H9 (cell line): ENCODE measurements at regions not wholly inside any gene's neighbourhood (a gene's known extent, or its start where the extent isn't known, plus 50 kb on each side); places are given as distances from the start of the nearest gene placed in this dataset.

ENCODE experiments used
- DNase-seq: peaks from one replicate; pipeline ENCODE4 v3.0.0-alpha.2; 2017
- H2AFZ ChIP-seq: one replicate; pipeline ENCODE4 v1.6.1; 2013; ENCODE audit warnings: mild to moderate bottlenecking, low read length, control low read depth, moderate library complexity
- H2AK5ac ChIP-seq: 2 replicates; pipeline ENCODE4 v1.6.1; 2013; ENCODE audit warnings: low read length, control low read depth, mixed read lengths; ENCODE audit not compliant: insufficient read length
- H2BK120ac ChIP-seq: one replicate; pipeline ENCODE4 v1.6.1; 2013; ENCODE audit warnings: low read depth, mild to moderate bottlenecking, low read length, control low read depth, inconsistent platforms; ENCODE audit not compliant: poor library complexity, severe bottlenecking
- H2BK12ac ChIP-seq: 2 replicates; pipeline ENCODE4 v1.6.1; 2013; ENCODE audit warnings: low read length, control low read depth, mixed read lengths, low read depth; ENCODE audit not compliant: insufficient read length
- H2BK15ac ChIP-seq: 2 replicates; pipeline ENCODE4 v1.6.1; 2013; ENCODE audit warnings: low read depth, low read length, control low read depth
- H2BK20ac ChIP-seq: one replicate; pipeline ENCODE4 v1.6.1; 2013; ENCODE audit warnings: low read depth, mild to moderate bottlenecking, low read length, control low read depth, inconsistent platforms; ENCODE audit not compliant: poor library complexity, severe bottlenecking
- H2BK5ac ChIP-seq: 2 replicates; pipeline ENCODE4 v1.6.1; 2013; ENCODE audit warnings: low read length, control low read depth, mixed read lengths; ENCODE audit not compliant: insufficient read length
- H3K14ac ChIP-seq: 2 replicates; pipeline ENCODE4 v1.6.1; 2013; ENCODE audit warnings: low read length, control low read depth; ENCODE audit not compliant: insufficient read depth
- H3K18ac ChIP-seq: 2 replicates; pipeline ENCODE4 v1.6.1; 2013; ENCODE audit warnings: low read depth, mild to moderate bottlenecking, mixed read lengths, low read length, control low read depth; ENCODE audit not compliant: insufficient read length
- H3K23ac ChIP-seq: 2 replicates; pipeline ENCODE4 v1.6.1; 2013; ENCODE audit warnings: low read length, control low read depth, mixed read lengths, low read depth; ENCODE audit not compliant: insufficient read length
- H3K23me2 ChIP-seq: 2 replicates; pipeline ENCODE4 v1.6.1; 2013; ENCODE audit warnings: low read depth, mild to moderate bottlenecking, mixed read lengths, low read length, control low read depth; ENCODE audit not compliant: insufficient read length, poor library complexity, severe bottlenecking
- H3K27ac ChIP-seq: 2 replicates; pipeline ENCODE4 v1.5.1; 2013; ENCODE audit warnings: low read length, control low read depth, mixed read lengths, low read depth; ENCODE audit not compliant: insufficient read length
- H3K27me3 ChIP-seq: 2 replicates; pipeline ENCODE4 v1.6.1; 2013; ENCODE audit warnings: low read length, control low read depth, inconsistent platforms; ENCODE audit not compliant: insufficient read depth
- H3K4ac ChIP-seq: 2 replicates; pipeline ENCODE4 v1.6.1; 2013; ENCODE audit warnings: low read depth, mild to moderate bottlenecking, control low read depth, inconsistent platforms, low read length, moderate library complexity
- H3K4me1 ChIP-seq: 2 replicates; pipeline ENCODE4 v1.6.1; 2013; ENCODE audit warnings: low read length, control low read depth, inconsistent platforms; ENCODE audit not compliant: insufficient read depth
- H3K4me2 ChIP-seq: 2 replicates; pipeline ENCODE4 v1.6.1; 2013; ENCODE audit warnings: low read length, control low read depth, mixed read lengths; ENCODE audit not compliant: insufficient read length, insufficient read depth
- H3K56ac ChIP-seq: 2 replicates; pipeline ENCODE4 v1.6.1; 2013; ENCODE audit warnings: low read depth, mild to moderate bottlenecking, mixed read lengths, low read length, control low read depth; ENCODE audit not compliant: insufficient read length
- H3K79me1 ChIP-seq: 2 replicates; pipeline ENCODE4 v1.6.1; 2013; ENCODE audit warnings: low read depth, mild to moderate bottlenecking, moderate library complexity, low read length, control low read depth, inconsistent platforms; ENCODE audit not compliant: insufficient read depth, poor library complexity, severe bottlenecking
- H3K79me2 ChIP-seq: 2 replicates; pipeline ENCODE4 v1.6.1; 2013; ENCODE audit warnings: low read length, control low read depth, inconsistent platforms; ENCODE audit not compliant: insufficient read depth
- H3K9ac ChIP-seq: 2 replicates; pipeline ENCODE4 v1.6.1; 2013; ENCODE audit warnings: low read length, control low read depth, mixed read lengths; ENCODE audit not compliant: insufficient read length; ENCODE audit errors: extremely low read depth
- H3K9me3 ChIP-seq: one replicate; pipeline ENCODE4 v1.6.1; 2013; ENCODE audit warnings: low read depth, low read length, inconsistent platforms; ENCODE audit not compliant: control insufficient read depth
- H3T11ph ChIP-seq: one replicate; pipeline ENCODE4 v1.6.1; 2013; ENCODE audit warnings: mild to moderate bottlenecking, low read length, control low read depth, inconsistent platforms
- H4K20me1 ChIP-seq: one replicate; pipeline ENCODE4 v1.6.1; 2013; ENCODE audit not compliant: control insufficient read depth, insufficient read length, insufficient read depth
- H4K5ac ChIP-seq: 2 replicates; pipeline ENCODE4 v1.6.1; 2013; ENCODE audit warnings: low read depth, mild to moderate bottlenecking, mixed read lengths, low read length, control low read depth; ENCODE audit not compliant: insufficient read length
- H4K8ac ChIP-seq: replicated peaks from 2 replicates; pipeline ENCODE4 v1.6.1; 2013; ENCODE audit warnings: low read length, control low read depth, mixed read lengths, low read depth; ENCODE audit not compliant: insufficient read length
- H4K91ac ChIP-seq: 2 replicates; pipeline ENCODE4 v1.6.1; 2013; ENCODE audit warnings: low read depth, mild to moderate bottlenecking, moderate library complexity, mixed read lengths, low read length, control low read depth; ENCODE audit not compliant: insufficient read length
- H3K27ac Mint-ChIP-seq, 3 experiments: 2 replicates in 2 of 3; 3 replicates in 1 of 3; pipeline ENCODE4 v1.8.0; 2020 to 2021; ENCODE audit warnings: mixed read lengths in 3 of 3, mild to moderate bottlenecking in 1 of 3, moderate library complexity in 1 of 3
- H3K27me3 Mint-ChIP-seq: 2 replicates; pipeline ENCODE4 v1.8.0; 2021; ENCODE audit warnings: low read depth, mild to moderate bottlenecking, moderate library complexity, mixed read lengths
- H3K36me3 Mint-ChIP-seq, 3 experiments: 2 replicates in 2 of 3; 3 replicates in 1 of 3; pipeline ENCODE4 v1.8.0; 2020 to 2021; ENCODE audit warnings: low read depth in 3 of 3, mixed read lengths in 3 of 3; ENCODE audit not compliant: insufficient read depth in 1 of 3
- H3K4me1 Mint-ChIP-seq, 2 experiments: 2 replicates each; pipeline ENCODE4 v1.8.0; 2020; ENCODE audit warnings: mixed read lengths in 2 of 2
- H3K4me3 Mint-ChIP-seq, 2 experiments: 2 replicates in 1 of 2; 3 replicates in 1 of 2; pipeline ENCODE4 v1.8.0; 2020 to 2021; ENCODE audit warnings: mild to moderate bottlenecking in 2 of 2, mixed read lengths in 2 of 2, moderate library complexity in 1 of 2
- H3K9me3 Mint-ChIP-seq, 2 experiments: 2 replicates in 1 of 2; 3 replicates in 1 of 2; pipeline ENCODE4 v1.8.0; 2020; ENCODE audit warnings: mild to moderate bottlenecking in 2 of 2, mixed read lengths in 2 of 2, moderate library complexity in 1 of 2
- CTCF ChIP-seq: fragments of 200-600 bp; sonication (generic); conservative IDR thresholded peaks from 3 replicates; pipeline ENCODE4 v1.8.0; 2021; ENCODE audit warnings: antibody characterized with exemption, mild to moderate bottlenecking
- WGBS: extraction: QIAGEN DNeasy Blood & Tissue Kit; methylation state at CpG from one replicate; pipeline ENCODE4 v1.1.7; 2013; ENCODE audit warnings: missing lambda C conversion rate, low lambda C conversion rate, mixed read lengths; ENCODE audit not compliant: insufficient read length; ENCODE audit errors: extremely low coverage; 5-methylcytosine and 5-hydroxymethylcytosine counted together

- no peaks in the 10 kb centered on the region; the same call in 1 of the 2 replicates for H3K27me3 Mint-ChIP-seq
- no peak overlapping the region for H3K9ac ChIP-seq
- H3K27me3 ChIP-seq, result no peaks in the 10 kb centered on the region
- H3K14ac ChIP-seq, result peak overlapping the region; percentile 5; the same call in 1 of the 2 replicates
- DNase-seq, result peak; percentile 31
- H3K4me3 Mint-ChIP-seq, result no peak overlapping the region
- no peak overlapping the region for H3K23ac ChIP-seq
- H3K23me2 ChIP-seq, result no peaks in the 10 kb centered on the region
- peaks cover 12 to 20% of the 10 kb centered on the region in 2 experiments for H3K4me1 Mint-ChIP-seq
- no CpG with 5 or more reads among the region's 22 CpGs for WGBS
- no peak overlapping the region for H4K8ac ChIP-seq
- H2BK12ac ChIP-seq, result no peak overlapping the region
- H3K4me1 ChIP-seq, result no peaks in the 10 kb centered on the region
- no peak overlapping the region for H3K56ac ChIP-seq
- no peaks in the 10 kb centered on the region for H3K79me1 ChIP-seq
- H2AFZ ChIP-seq, result no peak overlapping the region
- no peaks in the 10 kb centered on the region for H3K9me3 ChIP-seq
- H3K36me3 Mint-ChIP-seq, result no peaks in the 10 kb centered on the region
- H3T11ph ChIP-seq, result no peak overlapping the region
- H4K20me1 ChIP-seq, result no peaks in the 10 kb centered on the region
- H3K27ac Mint-ChIP-seq, result no peak overlapping the region
- no peak overlapping the region for H3K18ac ChIP-seq
- H3K79me2 ChIP-seq, result no peaks in the 10 kb centered on the region
- H3K4ac ChIP-seq, result no peak overlapping the region
- no peak for TF ChIP-seq CTCF
- H3K9me3 Mint-ChIP-seq, result no peaks in the 10 kb centered on the region
- no peak overlapping the region for H4K91ac ChIP-seq
- no peak overlapping the region for H3K4me2 ChIP-seq
- no peak overlapping the region for H4K5ac ChIP-seq
- no peak overlapping the region for H2BK120ac ChIP-seq
- no peak overlapping the region for H2AK5ac ChIP-seq
- H2BK20ac ChIP-seq, result no peak overlapping the region
- no peak overlapping the region for H2BK5ac ChIP-seq
- no peak overlapping the region for H2BK15ac ChIP-seq
- no peak overlapping the region for H3K27ac ChIP-seq
These were observed 60.5 kb upstream of the KLF13 start for GRCh38 chr15:31265871-31266711.
